Right atrium auricular region (tissue), 2 donors: ENCODE measurements at regions not wholly inside any gene's neighbourhood (a gene's known extent, or its start where the extent isn't known, plus 50 kb on each side); places are given as distances from the start of the nearest gene placed in this dataset.

ENCODE experiments used
- DNase-seq: peaks from one replicate; pipeline ENCODE4 v3.0.0-alpha.2; 2019; ENCODE audit warnings: low spot score
- H3K27ac ChIP-seq, 2 donors: fragments of 200-600 bp; sonication (generic); 1 replicate in 1 of 2; 2 replicates in 1 of 2; pipeline ENCODE4 v1.5.1; 2016 to 2019
- H3K27me3 ChIP-seq, 2 donors: fragments of 200-600 bp; sonication (generic); one replicate each; pipeline versions ENCODE4 v1.5.1 to v1.6.0; 2017 to 2019
- H3K36me3 ChIP-seq: fragments of 200-600 bp; sonication (generic); one replicate; pipeline ENCODE4 v1.5.1; 2016
- H3K4me1 ChIP-seq, 2 donors: fragments of 200-600 bp; sonication (generic); one replicate each; pipeline versions ENCODE4 v1.5.1 to v1.6.0; 2017 to 2019
- H3K4me3 ChIP-seq, 2 donors: fragments of 200-600 bp; sonication (generic); 1 replicate in 1 of 2; 2 replicates in 1 of 2; pipeline ENCODE4 v1.5.1; 2017 to 2019; ENCODE audit warnings: mild to moderate bottlenecking in 1 of 2, moderate library complexity in 1 of 2
- H3K9me3 ChIP-seq, 2 donors: fragments of 200-600 bp; sonication (generic); one replicate each; pipeline ENCODE4 v1.5.1; 2019
- TF ChIP-seq, protein P1 (sequence below), 2 donors: fragments of 200-600 bp; sonication (generic); IDR thresholded peaks; one replicate each; pipeline ENCODE4 v1.5.1; 2019; ENCODE audit warnings: antibody characterized with exemption in 2 of 2

DNA sequence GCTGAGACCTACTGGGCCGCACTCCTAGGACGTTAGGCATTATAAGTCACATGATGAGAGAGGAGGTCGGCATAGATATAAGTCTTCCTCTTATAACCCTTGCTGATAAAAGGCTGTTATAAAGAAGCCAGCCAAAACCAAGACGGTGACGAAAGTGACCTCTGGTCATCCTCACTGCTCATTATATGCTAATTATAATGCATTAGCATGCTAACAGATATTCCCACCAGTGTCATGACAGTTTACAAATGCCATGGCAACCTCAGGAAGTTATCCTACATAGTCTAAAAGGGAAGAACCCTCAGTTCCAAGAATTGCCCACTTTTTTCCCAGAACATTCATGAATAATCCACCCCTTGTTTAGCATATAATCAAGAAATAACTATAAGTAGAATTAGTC lies 222.4 kb downstream of the TLE1 start:
- TF ChIP-seq, protein P1, sequence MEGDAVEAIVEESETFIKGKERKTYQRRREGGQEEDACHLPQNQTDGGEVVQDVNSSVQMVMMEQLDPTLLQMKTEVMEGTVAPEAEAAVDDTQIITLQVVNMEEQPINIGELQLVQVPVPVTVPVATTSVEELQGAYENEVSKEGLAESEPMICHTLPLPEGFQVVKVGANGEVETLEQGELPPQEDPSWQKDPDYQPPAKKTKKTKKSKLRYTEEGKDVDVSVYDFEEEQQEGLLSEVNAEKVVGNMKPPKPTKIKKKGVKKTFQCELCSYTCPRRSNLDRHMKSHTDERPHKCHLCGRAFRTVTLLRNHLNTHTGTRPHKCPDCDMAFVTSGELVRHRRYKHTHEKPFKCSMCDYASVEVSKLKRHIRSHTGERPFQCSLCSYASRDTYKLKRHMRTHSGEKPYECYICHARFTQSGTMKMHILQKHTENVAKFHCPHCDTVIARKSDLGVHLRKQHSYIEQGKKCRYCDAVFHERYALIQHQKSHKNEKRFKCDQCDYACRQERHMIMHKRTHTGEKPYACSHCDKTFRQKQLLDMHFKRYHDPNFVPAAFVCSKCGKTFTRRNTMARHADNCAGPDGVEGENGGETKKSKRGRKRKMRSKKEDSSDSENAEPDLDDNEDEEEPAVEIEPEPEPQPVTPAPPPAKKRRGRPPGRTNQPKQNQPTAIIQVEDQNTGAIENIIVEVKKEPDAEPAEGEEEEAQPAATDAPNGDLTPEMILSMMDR (IDR thresholded peaks at IDR 0.05) = no peak
- DNase-seq = no peak
- H3K9me3 ChIP-seq = no peaks in the 10 kb centered on the region
- H3K27ac ChIP-seq = no peak overlapping the region
- H3K36me3 ChIP-seq = no peaks in the 10 kb centered on the region
- peaks cover 0 to 5% of the 10 kb centered on the region in 2 donors for H3K4me1 ChIP-seq
- H3K4me3 ChIP-seq = no peak overlapping the region
- no peaks in the 10 kb centered on the region for H3K27me3 ChIP-seq

- no peak for DNase-seq
- Histone ChIP-seq H3K36me3 (no peaks in the 10 kb centered on the region), H3K4me3 (no peak overlapping the region), H3K9me3 (no peaks in the 10 kb centered on the region), H3K4me1 (peaks cover 0 to 5% of the 10 kb centered on the region in 2 donors), H3K27me3 (no peaks in the 10 kb centered on the region), H3K27ac (no peak overlapping the region)
- TF ChIP-seq, protein P1 (IDR thresholded peaks at IDR 0.05) = no peak
These were observed 223.8 kb downstream of the TLE1 start for GRCh38 chr9:81465468-81466011.

- no peak for DNase-seq
- TF ChIP-seq, protein P1 (IDR thresholded peaks at IDR 0.05) = no peak
- H3K27ac ChIP-seq = no peak overlapping the region
- no peaks in the 10 kb centered on the region for H3K36me3 ChIP-seq
- H3K27me3 ChIP-seq = no peaks in the 10 kb centered on the region
- no peaks in the 10 kb centered on the region for H3K9me3 ChIP-seq
- H3K4me1 ChIP-seq = peaks cover 0 to 5% of the 10 kb centered on the region in 2 donors
- H3K4me3 ChIP-seq = no peak overlapping the region
These were observed 226.5 kb downstream of the TLE1 start for GRCh38 chr9:81462801-81463200.

- no peak for DNase-seq
- Histone ChIP-seq H3K36me3 (no peaks in the 10 kb centered on the region), H3K9me3 (no peaks in the 10 kb centered on the region), H3K4me3 (no peak overlapping the region), H3K27me3 (no peaks in the 10 kb centered on the region), H3K4me1 (peaks cover 0 to 5% of the 10 kb centered on the region in 2 donors), H3K27ac (no peak overlapping the region)
- TF ChIP-seq, protein P1 (IDR thresholded peaks at IDR 0.05) = no peak
These were observed 228.2 kb downstream of the TLE1 start for GRCh38 chr9:81461196-81461595.

- no peak for DNase-seq
- Histone ChIP-seq H3K9me3 (no peaks in the 10 kb centered on the region), H3K27me3 (no peaks in the 10 kb centered on the region), H3K4me1 (peaks cover 0 to 5% of the 10 kb centered on the region in 2 donors), H3K27ac (no peak overlapping the region), H3K4me3 (no peak overlapping the region), H3K36me3 (no peaks in the 10 kb centered on the region)
- TF ChIP-seq, protein P1 (IDR thresholded peaks at IDR 0.05) = no peak
These were observed 228.7 kb downstream of the TLE1 start for GRCh38 chr9:81460693-81461092.

GRCh38 chr9:81459591-81459990 lies 229.8 kb downstream of the TLE1 start:
- DNase-seq = no peak
- H3K27ac ChIP-seq = no peak overlapping the region
- no peaks in the 10 kb centered on the region for H3K4me1 ChIP-seq
- TF ChIP-seq, protein P1 (IDR thresholded peaks at IDR 0.05) = no peak
- no peak overlapping the region for H3K4me3 ChIP-seq
- H3K9me3 ChIP-seq = no peaks in the 10 kb centered on the region
- H3K36me3 ChIP-seq = no peaks in the 10 kb centered on the region
- no peaks in the 10 kb centered on the region for H3K27me3 ChIP-seq
